Posterior cingulate gyrus (tissue), 11 donors: ENCODE measurements at regions not wholly inside any gene's neighbourhood (a gene's known extent, or its start where the extent isn't known, plus 50 kb on each side); places are given as distances from the start of the nearest gene placed in this dataset.

Experiments
- DNase-seq, 10 donors: peaks; one replicate each; pipeline versions ENCODE4 v3.0.0 to v3.0.0-alpha.2; 2020 to 2021; ENCODE audit warnings: mixed read lengths in 3 of 10
- intact Hi-C: fragments of 100-400 bp; cut with DNase I; formaldehyde crosslinking; loops from one replicate; pipeline ENCODE4 v1.15.1; 2023

GRCh38 chr14:89635615-89636014 is 218.6 kb upstream of the FOXN3 start:
- intact Hi-C loops: no loop called here
- no peak for DNase-seq

DNA sequence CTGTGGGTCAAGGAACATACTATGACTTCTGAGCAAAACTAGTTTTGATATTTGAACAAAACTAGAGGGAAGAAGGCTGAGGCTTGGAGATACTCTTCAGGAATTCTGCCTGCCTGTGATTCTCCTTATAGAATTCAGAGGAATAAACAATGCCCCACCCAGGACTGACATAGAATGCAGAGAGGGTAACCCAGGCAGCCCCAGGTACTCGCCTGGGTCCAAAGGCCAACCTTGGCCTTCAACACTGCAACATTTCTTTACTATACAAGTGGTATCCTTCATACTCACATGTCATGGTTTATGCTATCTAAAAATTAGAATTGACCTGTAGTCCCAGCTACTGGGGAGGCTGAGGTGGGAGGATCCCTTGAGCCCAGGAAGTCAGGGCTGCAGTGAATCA is 217.0 kb upstream of the FOXN3 start:
- intact Hi-C loops: no loop called here

GRCh38 chr14:89630101-89630829 is 213.2 kb upstream of the FOXN3 start:
- peak in 1 of 10 donors; percentile 32 for DNase-seq
- intact Hi-C loops: no loop called here

More for the DNA sequence above, 217.0 kb upstream of the FOXN3 start:
- no peak for DNase-seq

DNA sequence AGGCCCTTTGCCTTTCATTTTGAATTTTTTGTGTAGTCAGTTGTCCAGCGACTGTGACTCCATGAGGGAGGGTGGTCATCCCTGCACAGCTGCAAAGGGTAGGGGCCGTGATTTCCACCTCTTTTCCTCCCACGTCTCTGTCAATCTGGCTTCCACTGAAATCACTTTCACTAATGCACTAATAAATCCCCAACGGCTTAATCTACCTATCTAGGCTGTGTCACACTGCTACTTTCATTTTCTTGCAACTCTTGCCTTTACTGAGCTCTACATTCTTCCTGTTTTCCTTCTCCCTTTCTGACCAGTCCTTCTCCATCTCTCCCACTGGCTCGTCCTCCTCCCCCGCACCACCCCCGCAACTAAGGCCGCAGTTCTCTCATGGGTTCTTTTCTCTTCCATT is 212.3 kb upstream of the FOXN3 start:
- intact Hi-C loops: loop anchor here (10.0 kb wide), 2 partner anchors 445 to 595 kb away; no protein-coding TSS in a partner anchor
- DNase-seq: no peak

GRCh38 chr14:89628521-89628920 is 211.5 kb upstream of the FOXN3 start:
- intact Hi-C loops: loop anchor here (10.0 kb wide), 2 partner anchors 444 to 594 kb away; no protein-coding TSS in a partner anchor
- no peak for DNase-seq

DNA sequence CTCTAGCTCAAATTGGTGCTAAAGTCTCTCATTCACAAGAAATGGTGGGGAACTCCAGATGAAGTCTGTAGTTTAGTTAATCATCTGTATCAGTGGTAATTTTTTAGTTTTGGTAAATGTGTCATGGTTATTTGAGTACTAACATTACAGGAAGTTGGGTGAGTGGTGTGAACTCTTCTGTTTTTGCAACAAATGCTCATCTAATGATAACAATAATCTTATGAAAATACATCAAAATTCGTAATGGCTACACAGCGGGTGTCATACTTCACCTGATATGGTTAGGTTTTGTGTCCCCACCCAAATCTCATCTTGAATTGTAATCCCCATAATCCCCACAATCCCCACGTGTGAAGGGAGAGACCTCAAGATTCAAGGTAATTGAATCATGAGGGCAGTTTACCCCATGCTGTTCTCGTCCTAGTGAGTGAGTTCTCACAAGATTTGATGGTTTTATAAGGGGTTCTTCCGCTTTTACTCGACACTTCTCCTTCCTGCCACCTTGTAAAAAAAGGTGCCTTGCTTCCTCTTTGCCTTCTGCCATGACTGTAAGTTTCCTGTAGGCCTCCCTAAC is 209.3 kb upstream of the FOXN3 start:
- intact Hi-C loops: loop anchor here (10.0 kb wide), 2 partner anchors 442 to 592 kb away; no protein-coding TSS in a partner anchor
- no peak for DNase-seq

DNA sequence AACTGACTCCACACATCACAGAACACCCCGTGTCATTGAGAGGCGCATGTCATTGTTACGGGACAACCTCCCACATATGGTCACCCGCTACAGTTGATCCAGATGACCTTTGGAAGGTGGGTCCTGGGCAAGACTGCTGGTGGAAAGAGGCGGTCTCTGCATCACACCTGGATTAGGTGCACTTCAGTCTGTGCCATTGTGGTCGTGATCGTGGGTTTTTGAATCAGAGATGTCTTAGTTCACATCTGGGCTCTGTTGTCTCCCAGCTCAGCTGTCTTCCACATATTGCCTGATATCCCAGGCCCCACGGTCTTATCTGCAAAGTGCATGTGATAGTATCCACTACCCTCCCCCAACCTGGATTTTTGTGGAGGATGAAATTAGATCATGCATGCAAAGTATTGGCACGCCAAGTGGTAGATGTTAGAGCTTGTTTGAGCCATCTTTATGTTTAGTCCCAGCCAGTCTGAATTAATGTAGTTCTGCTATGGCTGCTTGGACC is 208.7 kb upstream of the FOXN3 start:
- peak in 1 of 10 donors; percentile 70 for DNase-seq
- intact Hi-C loops: loop anchor here (10.0 kb wide), 2 partner anchors 441 to 591 kb away; no protein-coding TSS in a partner anchor

- peak in 5 of 10 donors; percentile 21 to 90 (median 52) for DNase-seq
- intact Hi-C loops: loop anchor here (10.0 kb wide), 2 partner anchors 440 to 590 kb away; no protein-coding TSS in a partner anchor
Measured at GRCh38 chr14:89625244-89625713, 208.2 kb upstream of the FOXN3 start.

DNA sequence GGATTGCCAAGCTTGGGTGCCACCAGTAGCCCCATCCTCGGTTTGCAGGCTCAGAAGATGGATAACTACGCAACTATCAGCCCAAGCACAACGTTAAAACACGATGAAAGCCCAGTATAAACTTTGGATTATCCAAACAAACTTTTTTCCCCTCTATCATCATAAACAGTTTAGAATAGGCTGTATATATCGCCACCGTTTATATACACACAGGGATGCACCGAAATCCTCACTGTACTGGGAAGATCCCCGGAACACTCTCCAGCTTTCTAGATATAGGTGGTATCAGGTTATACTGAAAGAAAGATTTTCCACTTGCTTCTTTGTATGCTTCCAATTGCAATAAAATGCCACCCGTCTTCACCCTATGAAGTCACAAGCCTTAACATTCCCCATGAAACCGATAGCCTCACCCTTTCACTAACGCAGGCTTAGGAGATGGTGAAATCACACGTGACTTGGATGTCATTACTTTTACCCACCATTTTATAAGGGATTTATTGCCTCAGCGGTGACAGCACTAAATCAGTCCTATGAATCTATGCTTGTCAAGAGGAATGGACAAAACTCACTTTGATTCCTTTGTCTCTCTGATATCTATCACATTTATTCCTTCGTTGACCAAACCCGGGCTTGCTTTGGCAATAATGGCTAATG is 207.6 kb upstream of the FOXN3 start:
- intact Hi-C loops: loop anchor here (10.0 kb wide), 2 partner anchors 440 to 590 kb away; no protein-coding TSS in a partner anchor
- no peak for DNase-seq

DNA sequence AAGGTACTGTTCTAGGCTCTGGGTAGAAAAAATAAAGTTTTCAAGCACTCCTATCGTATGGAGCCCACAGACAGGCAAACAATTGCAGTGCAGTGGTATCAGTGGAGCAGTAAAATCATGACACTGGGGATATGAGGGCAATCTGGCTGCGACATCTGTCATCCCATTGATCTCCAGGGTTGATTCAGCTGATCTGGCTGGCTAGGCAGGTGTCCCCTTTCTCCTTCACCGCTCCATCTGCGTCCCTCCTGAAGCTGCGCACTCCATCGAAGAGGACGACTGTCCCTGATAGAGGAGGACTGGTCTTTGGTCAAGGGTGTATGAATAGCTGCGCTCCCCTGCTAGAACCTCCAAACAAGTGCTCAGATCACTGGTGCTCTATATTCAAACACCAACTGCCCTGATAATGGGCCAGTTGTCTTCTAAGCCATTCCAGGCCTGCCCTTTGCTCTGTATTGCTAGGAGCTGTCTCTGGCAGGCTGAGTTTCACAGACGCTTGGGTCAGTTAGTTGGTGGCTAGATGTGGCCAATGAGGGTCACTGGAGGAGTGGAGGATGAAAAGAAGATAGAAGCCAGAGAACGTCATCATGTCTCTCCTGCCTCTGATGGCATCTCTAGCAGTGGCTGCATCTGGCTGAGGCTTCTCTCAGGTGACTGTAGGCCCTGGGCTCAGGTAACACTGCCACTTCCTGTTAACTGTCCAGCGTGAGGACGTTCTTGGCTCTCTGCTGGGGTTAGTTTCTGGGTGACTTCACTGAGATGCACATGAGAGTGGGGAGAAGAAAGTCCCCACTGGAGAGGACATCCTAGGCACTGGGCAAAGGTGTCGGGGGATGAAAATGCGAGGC is 205.0 kb upstream of the FOXN3 start:
- peak in 1 of 10 donors; percentile 58 for DNase-seq
- intact Hi-C loops: loop anchor here (10.0 kb wide), 2 partner anchors 437 to 587 kb away; no protein-coding TSS in a partner anchor

- no peak for DNase-seq
- intact Hi-C loops: loop anchor here (10.0 kb wide), 2 partner anchors 436 to 586 kb away; no protein-coding TSS in a partner anchor
Measured at GRCh38 chr14:89621009-89621421, 204.0 kb upstream of the FOXN3 start.

DNA sequence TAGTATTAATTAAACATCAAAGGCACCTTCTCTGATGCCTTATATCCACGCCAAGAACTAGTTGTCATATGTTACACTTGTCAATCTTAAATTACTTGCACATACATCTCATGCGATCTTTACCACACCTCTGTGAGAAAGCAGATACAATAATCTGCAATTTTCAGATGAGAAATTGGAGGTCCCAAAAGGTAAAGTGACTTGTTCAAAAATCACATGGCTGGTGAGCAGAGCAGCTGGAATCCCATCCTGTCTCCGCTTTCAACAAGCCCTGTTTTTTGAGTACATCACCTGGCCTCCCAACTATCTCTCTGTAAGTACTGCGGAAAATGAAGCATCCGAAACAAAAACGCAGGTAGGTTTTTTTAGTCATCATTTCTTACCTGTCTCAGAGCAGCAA is 203.4 kb upstream of the FOXN3 start:
- intact Hi-C loops: loop anchor here (10.0 kb wide), 2 partner anchors 436 to 586 kb away; no protein-coding TSS in a partner anchor

GRCh38 chr14:89619596-89619995 is 202.6 kb upstream of the FOXN3 start:
- intact Hi-C loops: loop anchor here (2.0 to 10.0 kb wide), 3 partner anchors 135 to 305 kb away; partner anchors contain the start of gene FOXN3
- no peak for DNase-seq

More for the DNA sequence above, 203.4 kb upstream of the FOXN3 start:
- DNase-seq: no peak

GRCh38 chr14:89618811-89619551 is 201.9 kb upstream of the FOXN3 start:
- peak; percentile 35 to 93 (median 58) for DNase-seq
- intact Hi-C loops: loop anchor here (2.0 to 10.0 kb wide), 3 partner anchors 134 to 306 kb away; partner anchors contain the start of gene FOXN3

DNA sequence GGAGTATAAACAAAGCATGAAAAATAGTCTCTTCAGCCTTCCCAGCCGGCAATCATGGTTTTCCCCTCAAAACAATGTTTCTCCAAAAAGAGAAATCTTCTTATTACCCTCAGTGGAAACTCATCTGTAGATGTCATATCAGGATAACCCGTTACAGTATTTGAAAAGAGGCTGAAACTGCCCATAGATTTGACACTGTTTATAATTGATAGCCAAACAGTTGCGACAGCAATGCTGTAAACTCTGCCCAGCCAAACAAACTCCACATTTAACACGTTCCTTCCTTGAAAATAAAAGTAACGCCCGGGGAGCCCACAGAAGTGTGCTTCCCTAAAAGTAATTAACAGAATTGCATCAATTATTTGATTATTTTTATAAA is 201.3 kb upstream of the FOXN3 start:
- intact Hi-C loops: loop anchor here (2.0 to 10.0 kb wide), 3 partner anchors 134 to 306 kb away; partner anchors contain the start of gene FOXN3
- no peak for DNase-seq

GRCh38 chr14:89617481-89618329 is 200.7 kb upstream of the FOXN3 start:
- DNase-seq: peak in 7 of 10 donors; percentile 26 to 85 (median 44)
- intact Hi-C loops: loop anchor here (2.0 to 10.0 kb wide), 3 partner anchors 133 to 307 kb away; partner anchors contain the start of gene FOXN3

- intact Hi-C loops: loop anchor here (10.0 kb wide), 2 partner anchors 132 to 308 kb away; no protein-coding TSS in a partner anchor
Measured at GRCh38 chr14:89616852-89617341, 199.9 kb upstream of the FOXN3 start.

More at GRCh38 chr14:89616852-89617341, 199.9 kb upstream of the FOXN3 start:
- DNase-seq: no peak
